ENCODE measurements at regions not wholly inside any gene's neighbourhood (a gene's known extent, or its start where the extent isn't known, plus 50 kb on each side); places are given as distances from the start of the nearest gene placed in this dataset.

DNA sequence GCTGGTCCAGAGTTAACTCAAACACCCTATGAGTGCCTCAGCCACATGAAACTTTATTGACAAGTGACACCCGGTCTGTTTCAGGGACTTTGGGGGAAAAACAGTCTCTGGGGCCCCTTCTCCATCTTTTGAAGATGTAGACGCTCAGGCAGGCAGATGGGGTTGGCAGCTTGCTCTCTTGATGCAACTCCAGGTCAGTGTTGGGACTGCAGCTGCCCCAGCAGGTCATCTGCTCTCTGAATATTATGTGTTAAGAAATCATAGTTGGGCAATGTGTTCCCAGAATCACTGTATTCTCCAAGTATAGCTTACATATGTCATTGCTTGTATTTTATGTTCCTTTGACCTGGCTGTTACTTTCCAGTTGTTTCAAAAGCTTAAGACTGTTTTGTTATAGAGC is 544.9 kb upstream of the MGMT start:
- no peak overlapping the region for H3K27ac ChIP-seq (ENCODE audit: low read depth in 2 of 2, low read length in 1 of 2)
- no peak overlapping the region for H3K4me3 ChIP-seq (ENCODE audit: low read depth in 1 of 2, low read length in 2 of 2)
- no peaks in the 10 kb centered on the region for H3K27me3 ChIP-seq (ENCODE audit: control insufficient read depth in 1 of 2, insufficient read depth in 2 of 2, low read length in 2 of 2)
- peaks cover 0 to 2% of the 10 kb centered on the region in 2 donors for H3K9me3 ChIP-seq (ENCODE audit: control insufficient read depth in 2 of 2, insufficient read depth in 1 of 2, low read depth in 1 of 2, low read length in 1 of 2)
- WGBS, 2 donors: 40 to 54% methylated on average over 2 of the region's 2 CpGs
- no peaks in the 10 kb centered on the region for H3K36me3 ChIP-seq (ENCODE audit: control insufficient read depth in 2 of 2, insufficient read depth in 2 of 2, low read length in 1 of 2)
- H3K4me1 ChIP-seq (ENCODE audit: control insufficient read depth in 2 of 2, insufficient read depth in 2 of 2, low read length in 1 of 2): no peaks in the 10 kb centered on the region

DNA sequence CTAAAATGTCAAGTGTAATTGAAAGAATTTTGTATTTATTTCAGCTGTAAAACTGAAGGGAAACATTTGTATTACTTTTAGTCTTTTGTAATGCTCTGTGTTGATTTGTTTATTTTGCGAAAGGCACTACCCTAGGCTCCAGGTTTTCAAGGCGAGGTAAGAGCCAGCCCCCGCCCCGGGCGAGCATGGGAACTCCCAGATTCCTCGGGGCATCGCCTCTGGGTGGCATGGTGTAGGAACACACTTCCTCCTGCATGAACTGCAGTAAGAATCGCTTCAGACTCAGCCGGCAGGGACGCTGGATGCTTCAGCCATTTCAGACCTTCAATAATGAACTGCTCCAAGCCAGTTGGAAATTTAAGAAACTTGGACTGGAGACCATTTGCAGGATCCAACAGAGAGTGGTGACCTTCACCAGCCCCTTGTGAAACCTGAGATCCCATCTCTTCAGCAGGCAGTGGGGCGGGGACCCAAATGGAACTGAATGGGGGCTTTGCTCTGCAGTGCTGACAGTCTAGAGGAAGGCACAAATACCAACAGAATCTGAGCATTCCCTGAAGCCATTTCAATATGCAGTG is 544.3 kb upstream of the MGMT start:
- 56 to 59% methylated on average over 11 of the region's 11 CpGs for WGBS, 2 donors
- Histone ChIP-seq H3K4me3 (ENCODE audit: low read depth in 1 of 2, low read length in 2 of 2) (no peak overlapping the region), H3K27ac (ENCODE audit: low read depth in 2 of 2, low read length in 1 of 2) (no peak overlapping the region), H3K36me3 (ENCODE audit: control insufficient read depth in 2 of 2, insufficient read depth in 2 of 2, low read length in 1 of 2) (no peaks in the 10 kb centered on the region), H3K4me1 (ENCODE audit: control insufficient read depth in 2 of 2, insufficient read depth in 2 of 2, low read length in 1 of 2) (no peaks in the 10 kb centered on the region), H3K27me3 (ENCODE audit: control insufficient read depth in 1 of 2, insufficient read depth in 2 of 2, low read length in 2 of 2) (no peaks in the 10 kb centered on the region), H3K9me3 (ENCODE audit: control insufficient read depth in 2 of 2, insufficient read depth in 1 of 2, low read depth in 1 of 2, low read length in 1 of 2) (no peaks in the 10 kb centered on the region)

DNA sequence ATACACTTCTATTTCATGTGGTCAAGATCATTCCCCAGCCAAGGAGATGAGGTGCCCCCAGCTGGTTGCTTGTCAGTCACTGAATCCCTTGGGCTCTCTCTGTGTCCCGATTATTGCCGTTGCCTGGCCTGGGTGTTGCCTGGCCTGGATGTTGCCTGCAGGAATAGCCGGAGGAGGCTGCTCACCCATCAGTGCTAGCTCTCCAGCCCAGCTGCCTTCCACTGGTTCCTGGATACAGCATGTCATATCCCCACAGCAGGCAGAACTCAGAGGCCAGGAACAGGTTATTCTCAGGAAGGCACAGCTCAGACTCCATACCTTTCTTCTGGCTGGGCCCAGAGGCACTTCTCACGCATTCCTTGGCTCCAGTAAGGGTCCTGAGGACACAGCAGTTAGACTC is 542.1 kb upstream of the MGMT start:
- H3K4me1 ChIP-seq (ENCODE audit: control insufficient read depth in 2 of 2, insufficient read depth in 2 of 2, low read length in 1 of 2): no peaks in the 10 kb centered on the region
- peaks cover 0 to 2% of the 10 kb centered on the region in 2 donors for H3K9me3 ChIP-seq (ENCODE audit: control insufficient read depth in 2 of 2, insufficient read depth in 1 of 2, low read depth in 1 of 2, low read length in 1 of 2)
- H3K36me3 ChIP-seq (ENCODE audit: control insufficient read depth in 2 of 2, insufficient read depth in 2 of 2, low read length in 1 of 2): no peaks in the 10 kb centered on the region
- H3K27me3 ChIP-seq (ENCODE audit: control insufficient read depth in 1 of 2, insufficient read depth in 2 of 2, low read length in 2 of 2): no peaks in the 10 kb centered on the region
- no peak overlapping the region for H3K27ac ChIP-seq (ENCODE audit: low read depth in 2 of 2, low read length in 1 of 2)
- no peak overlapping the region for H3K4me3 ChIP-seq (ENCODE audit: low read depth in 1 of 2, low read length in 2 of 2)
- WGBS, 2 donors: 89 to 93% methylated on average over 4 of the region's 4 CpGs

DNA sequence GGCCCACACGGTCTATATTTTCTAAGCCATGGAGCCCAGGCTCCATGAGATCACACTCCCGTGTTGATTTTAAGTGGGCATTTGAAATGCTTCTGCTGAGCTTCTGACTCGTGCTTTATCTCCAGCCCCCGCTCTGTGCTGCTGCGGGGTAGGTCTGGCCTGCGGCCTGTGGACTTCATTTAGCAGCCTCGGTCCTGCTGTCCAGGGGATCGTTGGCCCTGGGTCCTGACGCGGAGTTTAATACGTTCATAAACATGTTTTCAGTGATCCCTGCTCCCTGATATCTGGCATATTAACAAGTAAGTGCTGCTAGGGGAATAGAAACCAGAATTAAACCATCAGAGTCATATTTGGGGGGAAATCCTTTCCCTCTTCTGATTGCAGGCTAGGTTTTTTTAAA is 540.3 kb upstream of the MGMT start:
- H3K9me3 ChIP-seq (ENCODE audit: control insufficient read depth in 2 of 2, insufficient read depth in 1 of 2, low read depth in 1 of 2, low read length in 1 of 2): peaks cover 0 to 2% of the 10 kb centered on the region in 2 donors
- no peaks in the 10 kb centered on the region for H3K27me3 ChIP-seq (ENCODE audit: control insufficient read depth in 1 of 2, insufficient read depth in 2 of 2, low read length in 2 of 2)
- H3K4me1 ChIP-seq (ENCODE audit: control insufficient read depth in 2 of 2, insufficient read depth in 2 of 2, low read length in 1 of 2): no peaks in the 10 kb centered on the region
- WGBS, 2 donors: 74 to 76% methylated on average over 11 of the region's 11 CpGs
- H3K27ac ChIP-seq (ENCODE audit: low read depth in 2 of 2, low read length in 1 of 2): no peak overlapping the region
- no peaks in the 10 kb centered on the region for H3K36me3 ChIP-seq (ENCODE audit: control insufficient read depth in 2 of 2, insufficient read depth in 2 of 2, low read length in 1 of 2)
- H3K4me3 ChIP-seq (ENCODE audit: low read depth in 1 of 2, low read length in 2 of 2): no peak overlapping the region

DNA sequence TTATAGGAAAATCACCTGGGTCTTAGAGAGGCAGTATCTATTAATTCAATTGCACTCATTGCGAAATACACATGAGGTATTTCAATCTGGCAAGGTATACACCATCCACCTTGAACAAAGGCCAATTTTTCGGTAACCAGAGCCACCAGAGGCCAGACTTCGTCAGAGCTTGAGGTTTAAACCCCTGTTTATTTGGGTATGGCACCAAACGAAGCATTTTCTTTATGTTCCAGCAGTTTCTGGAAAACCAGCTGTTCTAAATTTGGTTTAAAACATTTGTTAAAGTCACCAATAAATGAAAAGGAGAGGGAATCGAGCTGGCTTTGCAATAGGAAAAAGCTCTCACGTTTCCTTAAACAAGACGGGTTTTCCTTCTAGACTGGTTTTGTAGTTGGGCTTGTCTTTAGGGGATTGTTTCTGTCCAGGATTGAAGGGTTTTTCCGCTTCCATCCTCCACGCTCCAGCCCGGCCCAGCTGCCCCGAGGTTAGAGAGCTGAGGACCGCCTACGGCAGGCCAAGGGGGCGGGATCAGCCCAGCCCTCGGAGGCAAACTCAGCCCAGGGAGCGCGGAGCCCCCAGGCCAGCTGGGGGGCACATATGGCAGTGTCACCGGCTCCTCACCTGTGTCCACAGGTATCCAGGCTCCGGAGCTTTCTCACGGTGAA is 539.4 kb upstream of the MGMT start:
- H3K9me3 ChIP-seq (ENCODE audit: control insufficient read depth in 2 of 2, insufficient read depth in 1 of 2, low read depth in 1 of 2, low read length in 1 of 2): peaks cover 2 to 4% of the 10 kb centered on the region in 2 donors
- H3K4me3 ChIP-seq (ENCODE audit: low read depth in 1 of 2, low read length in 2 of 2): no peak overlapping the region

DNA sequence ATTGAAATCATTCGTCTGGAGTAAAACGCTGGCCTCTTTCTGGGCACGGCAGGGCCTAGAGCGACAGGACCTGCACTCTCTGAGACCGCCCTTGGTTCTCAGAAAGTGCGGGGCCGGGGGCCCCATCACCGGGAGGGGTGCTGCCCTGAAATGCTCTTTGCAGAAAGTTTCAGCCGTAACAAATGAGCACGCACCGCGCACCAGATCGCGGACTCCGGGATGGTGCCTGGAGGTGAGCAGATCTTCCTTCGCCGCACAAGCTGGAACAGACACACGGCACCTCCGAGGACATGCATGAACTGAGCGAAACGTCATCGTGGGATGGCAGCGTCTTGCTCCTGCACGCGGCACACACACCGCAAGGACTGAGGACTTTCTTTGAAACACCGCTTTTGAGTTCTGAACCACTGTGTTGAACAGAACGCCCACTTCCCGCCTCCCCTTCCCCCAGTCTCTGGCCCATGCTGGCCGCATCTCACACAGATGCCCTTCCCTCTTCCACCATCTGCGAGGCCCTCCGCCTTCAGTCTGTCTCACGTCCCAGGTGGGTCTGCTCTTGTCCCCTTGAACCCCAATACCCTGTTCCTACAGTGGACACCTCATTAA is 538.7 kb upstream of the MGMT start:
- Histone ChIP-seq H3K4me1 (ENCODE audit: control insufficient read depth in 2 of 2, insufficient read depth in 2 of 2, low read length in 1 of 2) (no peaks in the 10 kb centered on the region), H3K9me3 (ENCODE audit: control insufficient read depth in 2 of 2, insufficient read depth in 1 of 2, low read depth in 1 of 2, low read length in 1 of 2) (peaks cover 4 to 5% of the 10 kb centered on the region in 2 donors), H3K36me3 (ENCODE audit: control insufficient read depth in 2 of 2, insufficient read depth in 2 of 2, low read length in 1 of 2) (no peaks in the 10 kb centered on the region), H3K27me3 (ENCODE audit: control insufficient read depth in 1 of 2, insufficient read depth in 2 of 2, low read length in 2 of 2) (no peaks in the 10 kb centered on the region), H3K4me3 (ENCODE audit: low read depth in 1 of 2, low read length in 2 of 2) (no peak overlapping the region), H3K27ac (ENCODE audit: low read depth in 2 of 2, low read length in 1 of 2) (no peak overlapping the region)
- WGBS, 2 donors: 86 to 88% methylated on average over 33 of the region's 33 CpGs

More for the DNA sequence above, 539.4 kb upstream of the MGMT start:
- H3K27ac ChIP-seq (ENCODE audit: low read depth in 2 of 2, low read length in 1 of 2): no peak overlapping the region
- H3K36me3 ChIP-seq (ENCODE audit: control insufficient read depth in 2 of 2, insufficient read depth in 2 of 2, low read length in 1 of 2): no peaks in the 10 kb centered on the region
- H3K27me3 ChIP-seq (ENCODE audit: control insufficient read depth in 1 of 2, insufficient read depth in 2 of 2, low read length in 2 of 2): no peaks in the 10 kb centered on the region
- WGBS, 2 donors: 45 to 54% methylated on average over 20 of the region's 20 CpGs
- H3K4me1 ChIP-seq (ENCODE audit: control insufficient read depth in 2 of 2, insufficient read depth in 2 of 2, low read length in 1 of 2): no peaks in the 10 kb centered on the region

DNA sequence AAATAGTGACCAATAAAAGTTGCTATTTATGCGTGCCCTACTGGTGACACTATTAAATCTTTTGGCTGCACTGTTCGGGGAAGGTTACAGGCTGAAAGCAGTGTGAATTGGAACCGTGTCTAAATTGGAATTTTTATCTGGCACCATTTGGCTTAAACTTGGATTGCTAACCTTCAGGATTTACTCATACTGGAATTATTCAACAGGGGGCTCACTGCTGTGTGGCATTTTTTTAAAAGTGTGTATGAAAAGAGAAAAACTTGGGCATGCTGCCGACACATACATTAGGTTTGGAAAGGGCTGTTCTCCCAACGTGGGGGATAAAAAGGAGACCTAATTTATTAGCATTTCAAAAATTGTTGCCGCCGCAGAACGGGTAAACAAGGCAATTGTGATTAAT is 537.9 kb upstream of the MGMT start:
- H3K27me3 ChIP-seq (ENCODE audit: control insufficient read depth in 1 of 2, insufficient read depth in 2 of 2, low read length in 2 of 2): no peaks in the 10 kb centered on the region
- H3K9me3 ChIP-seq (ENCODE audit: control insufficient read depth in 2 of 2, insufficient read depth in 1 of 2, low read depth in 1 of 2, low read length in 1 of 2): peaks cover 4 to 5% of the 10 kb centered on the region in 2 donors
- no peaks in the 10 kb centered on the region for H3K4me1 ChIP-seq (ENCODE audit: control insufficient read depth in 2 of 2, insufficient read depth in 2 of 2, low read length in 1 of 2)
- H3K4me3 ChIP-seq (ENCODE audit: low read depth in 1 of 2, low read length in 2 of 2): no peak overlapping the region
- H3K27ac ChIP-seq (ENCODE audit: low read depth in 2 of 2, low read length in 1 of 2): no peak overlapping the region
- no peaks in the 10 kb centered on the region for H3K36me3 ChIP-seq (ENCODE audit: control insufficient read depth in 2 of 2, insufficient read depth in 2 of 2, low read length in 1 of 2)
- WGBS, 2 donors: 54 to 55% methylated on average over 8 of the region's 8 CpGs

DNA sequence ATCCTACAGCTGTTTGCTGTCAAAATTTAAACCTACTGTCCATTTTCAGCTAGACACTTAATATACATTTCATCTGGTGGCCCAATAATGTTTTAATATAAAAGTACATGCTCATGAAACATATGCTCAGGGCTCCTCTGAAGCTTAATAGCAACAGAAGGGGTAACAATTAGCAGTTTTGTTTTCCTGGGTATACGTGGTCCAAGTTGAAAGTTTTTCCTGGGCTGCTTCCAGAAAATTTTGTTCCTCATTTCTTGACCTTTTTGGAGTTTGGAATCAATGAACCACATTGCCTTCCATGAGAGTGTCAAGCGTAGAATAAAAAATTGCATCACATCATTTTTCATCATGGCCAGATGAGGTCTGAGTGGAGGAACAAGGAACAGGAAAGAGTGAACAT is 537.3 kb upstream of the MGMT start:
- Histone ChIP-seq H3K4me3 (ENCODE audit: low read depth in 1 of 2, low read length in 2 of 2) (no peak overlapping the region), H3K27ac (ENCODE audit: low read depth in 2 of 2, low read length in 1 of 2) (no peak overlapping the region), H3K27me3 (ENCODE audit: control insufficient read depth in 1 of 2, insufficient read depth in 2 of 2, low read length in 2 of 2) (no peaks in the 10 kb centered on the region), H3K36me3 (ENCODE audit: control insufficient read depth in 2 of 2, insufficient read depth in 2 of 2, low read length in 1 of 2) (no peaks in the 10 kb centered on the region), H3K9me3 (ENCODE audit: control insufficient read depth in 2 of 2, insufficient read depth in 1 of 2, low read depth in 1 of 2, low read length in 1 of 2) (peaks cover 4 to 5% of the 10 kb centered on the region in 2 donors), H3K4me1 (ENCODE audit: control insufficient read depth in 2 of 2, insufficient read depth in 2 of 2, low read length in 1 of 2) (no peaks in the 10 kb centered on the region)
- WGBS, 2 donors: 40 to 42% methylated on average over 2 of the region's 2 CpGs

DNA sequence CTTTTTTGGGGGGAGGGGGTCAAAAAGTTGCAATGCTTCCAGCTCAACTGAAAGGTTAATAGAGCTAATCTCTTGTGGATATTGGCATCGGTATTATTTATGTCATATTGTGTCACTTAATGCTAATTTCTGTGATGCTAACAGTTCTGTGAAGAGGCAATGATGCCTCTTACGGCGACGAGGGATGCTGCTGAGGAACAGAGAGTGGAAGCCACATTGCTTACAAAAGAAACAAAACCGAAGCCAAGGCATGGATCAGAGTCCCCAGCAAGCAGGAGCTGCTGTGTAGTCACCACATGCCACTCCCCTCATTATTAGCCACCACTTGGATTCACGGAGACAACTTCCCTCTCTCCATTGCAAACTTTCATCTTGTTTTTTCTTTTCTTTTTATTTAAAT is 536.5 kb upstream of the MGMT start:
- H3K4me1 ChIP-seq (ENCODE audit: control insufficient read depth in 2 of 2, insufficient read depth in 2 of 2, low read length in 1 of 2): no peaks in the 10 kb centered on the region
- no peak overlapping the region for H3K4me3 ChIP-seq (ENCODE audit: low read depth in 1 of 2, low read length in 2 of 2)
- 54 to 62% methylated on average over 6 of the region's 6 CpGs for WGBS, 2 donors
- peaks cover 5% of the 10 kb centered on the region in 2 donors for H3K9me3 ChIP-seq (ENCODE audit: control insufficient read depth in 2 of 2, insufficient read depth in 1 of 2, low read depth in 1 of 2, low read length in 1 of 2)
- H3K27me3 ChIP-seq (ENCODE audit: control insufficient read depth in 1 of 2, insufficient read depth in 2 of 2, low read length in 2 of 2): no peaks in the 10 kb centered on the region
- H3K36me3 ChIP-seq (ENCODE audit: control insufficient read depth in 2 of 2, insufficient read depth in 2 of 2, low read length in 1 of 2): no peaks in the 10 kb centered on the region
- H3K27ac ChIP-seq (ENCODE audit: low read depth in 2 of 2, low read length in 1 of 2): no peak overlapping the region
